Left colon (tissue), 2 donors: ENCODE measurements at regions not wholly inside any gene's neighbourhood (a gene's known extent, or its start where the extent isn't known, plus 50 kb on each side); places are given as distances from the start of the nearest gene placed in this dataset.
"Not testable (repeated sequence)": the region's sequence is repeated elsewhere in the genome, so short reads cannot be mapped to it uniquely, and the experiment has no call there.

Experiments
- ATAC-seq: fragments of 200-7000 bp; cut with Tn5 transposase; one replicate; pipeline ENCODE4 v1.9.1; 2020; ENCODE audit warnings: mild to moderate bottlenecking, moderate library complexity
- DNase-seq, 2 donors: peaks; one replicate each; pipeline ENCODE4 v3.0.0-alpha.2; 2020
- intact Hi-C, 2 donors: fragments of 100-400 bp; cut with DNase I in 1 of 2; cut with micrococcal nuclease in 1 of 2; formaldehyde crosslinking; loops; one replicate each; pipeline versions ENCODE4 v1.11.2 to v1.14.0; 2022; cut with DNase I, micrococcal nuclease
- donor health status: DM: no; HTN: no; CAD: no.
- donor health status: DM: yes; HTN: yes; CAD: no.

DNA sequence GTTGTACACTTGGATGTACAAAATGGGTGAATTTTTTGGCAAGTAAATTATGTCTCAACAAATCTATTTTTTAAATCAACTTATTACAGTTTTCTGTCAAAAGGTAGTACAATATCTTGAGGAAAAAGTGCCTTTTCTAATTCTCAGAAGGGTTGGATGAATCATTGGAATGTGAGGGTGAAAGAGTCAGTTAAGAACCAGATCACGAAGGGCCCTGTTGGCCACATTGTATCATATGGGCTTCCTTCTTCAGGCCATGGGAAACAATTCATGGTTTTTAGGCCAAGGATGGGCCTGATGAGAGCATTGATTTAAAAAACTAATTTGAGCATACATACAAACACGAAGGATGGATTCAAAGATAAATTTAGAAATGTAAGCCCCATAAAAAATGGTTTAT, 503.7 kb downstream of the TNS3 start:
- intact Hi-C loops, result no loop called here
- no peak for DNase-seq
- ATAC-seq, result no peak

DNA sequence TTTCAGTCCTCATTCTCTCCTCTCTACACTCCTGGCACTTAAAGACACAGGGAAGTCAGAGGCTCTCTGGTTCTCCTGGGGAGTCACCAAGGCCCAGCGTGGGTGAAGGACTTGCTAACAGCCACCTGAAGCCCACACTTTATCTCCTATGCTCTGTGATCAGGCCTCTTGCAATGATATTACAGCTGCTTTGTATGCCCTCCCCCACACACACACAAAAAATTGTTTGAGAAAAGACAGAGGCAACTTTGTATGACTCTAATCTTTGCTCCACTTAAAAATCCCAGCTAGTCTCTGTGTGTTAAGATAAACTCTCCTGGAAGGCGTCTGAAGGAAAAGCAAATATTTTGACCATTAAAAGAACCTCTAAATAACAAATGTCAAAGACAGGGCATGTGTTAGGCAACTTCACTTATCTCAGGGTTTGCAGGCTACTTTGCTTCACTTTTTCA, 507.2 kb downstream of the TNS3 start:
- DNase-seq (no peak), ATAC-seq (no peak)
- intact Hi-C loops, result no loop called here

DNA sequence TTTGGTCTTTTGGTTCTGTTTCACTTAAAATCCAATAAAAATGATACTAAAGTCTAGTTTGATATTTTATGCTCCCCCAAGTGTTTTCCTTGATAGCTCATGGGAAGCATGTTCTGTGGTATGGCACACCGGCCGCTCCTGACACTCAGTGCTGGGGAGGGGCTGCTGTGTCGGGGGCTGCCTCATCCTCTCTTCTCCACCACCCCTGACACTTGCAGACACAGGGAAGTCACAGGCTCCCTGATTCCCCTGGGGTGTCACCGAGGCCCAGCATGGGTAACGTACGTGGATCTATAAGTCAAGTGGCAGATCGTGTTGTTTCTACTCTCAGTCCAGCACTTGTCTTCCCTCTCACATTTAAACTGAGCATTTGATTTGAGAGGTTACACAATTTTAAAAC, 508.6 kb downstream of the TNS3 start:
- no peak for DNase-seq
- intact Hi-C loops, result no loop called here
- no peak for ATAC-seq

DNA sequence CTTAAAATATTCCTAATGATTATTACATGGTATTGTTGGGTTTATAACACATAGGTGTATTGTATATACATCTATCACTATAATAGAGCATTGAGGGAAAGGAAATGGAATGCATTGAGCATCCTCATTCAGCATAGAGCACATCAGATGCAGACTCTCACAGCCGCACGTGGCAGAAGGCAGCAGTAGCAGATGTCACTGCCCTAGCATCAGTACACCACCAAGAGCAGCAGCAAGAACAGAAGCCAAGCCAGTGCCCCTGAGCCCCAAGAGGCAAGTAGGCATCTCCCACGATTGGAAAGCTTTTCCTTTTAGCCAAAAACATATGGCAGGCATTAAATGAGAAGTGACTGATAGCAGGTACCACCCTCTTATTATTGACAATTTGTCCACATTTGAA, 510.0 kb downstream of the TNS3 start:
- intact Hi-C loops, result no loop called here
- DNase-seq (no peak), ATAC-seq (no peak)

DNA sequence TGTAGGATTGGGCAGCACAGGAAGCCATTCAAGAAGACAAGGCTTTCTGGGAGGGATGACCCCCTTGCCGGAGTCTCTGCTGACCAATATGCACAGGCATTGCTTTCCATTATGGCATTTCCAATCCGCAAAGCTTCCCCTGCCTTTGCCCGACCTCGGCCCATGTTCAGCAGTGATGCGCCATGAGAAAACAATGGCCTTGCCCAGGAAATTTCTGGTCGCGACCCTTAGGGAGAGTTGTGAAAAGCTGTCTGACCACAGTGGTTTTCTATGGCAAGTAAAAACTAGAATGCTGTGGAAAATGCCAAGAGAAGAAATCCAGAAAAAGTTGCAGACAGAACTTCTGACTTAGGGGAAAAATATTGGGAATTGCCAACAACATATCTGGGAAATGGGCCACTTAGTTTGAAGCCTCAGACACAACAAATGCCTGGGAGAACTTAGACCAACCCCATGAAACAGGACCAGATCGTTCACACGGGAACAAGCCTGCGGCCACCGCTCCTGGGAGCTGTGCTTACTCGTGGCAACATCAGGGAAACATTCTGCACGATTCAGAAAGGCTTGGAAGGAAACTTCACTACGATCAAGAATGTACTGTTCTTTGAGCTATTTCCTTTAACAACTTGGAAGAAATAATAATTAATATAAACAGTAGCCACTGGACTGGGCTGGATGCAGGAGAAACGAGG, 512.4 kb downstream of the TNS3 start:
- DNase-seq (no peak), ATAC-seq (no peak)
- intact Hi-C loops, result no loop called here

DNA sequence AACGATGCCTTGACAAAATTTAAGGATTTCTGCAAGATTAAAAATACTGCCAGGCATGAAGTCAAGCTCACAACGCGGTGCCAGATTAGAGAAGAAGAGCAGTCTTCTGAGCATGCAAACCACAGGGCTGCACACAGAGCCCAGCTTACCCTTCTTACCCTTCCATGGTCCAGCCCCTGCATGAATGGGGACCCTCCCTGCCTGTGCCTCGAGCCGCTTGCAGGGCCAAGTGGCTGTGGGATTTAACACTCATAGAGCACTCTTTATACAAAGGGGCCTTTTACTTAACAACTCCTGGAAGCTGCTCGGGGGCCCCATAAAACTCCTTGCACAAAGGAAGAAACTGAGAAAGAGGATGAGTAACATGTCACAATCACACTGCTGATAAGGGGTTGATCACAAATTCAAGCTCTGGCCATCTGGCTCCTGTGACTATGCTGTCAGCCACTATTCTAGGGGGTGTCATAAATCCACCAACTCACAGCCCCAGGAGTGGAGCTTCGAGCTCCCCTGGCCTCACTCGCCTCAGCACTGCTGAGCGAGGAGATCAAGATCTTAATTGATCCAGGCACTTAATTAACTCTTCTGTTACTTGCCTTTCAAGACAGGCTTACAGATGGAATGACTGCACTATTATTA, 514.8 kb downstream of the TNS3 start:
- no peak for DNase-seq
- intact Hi-C loops, result no loop called here
- no peak for ATAC-seq

DNA sequence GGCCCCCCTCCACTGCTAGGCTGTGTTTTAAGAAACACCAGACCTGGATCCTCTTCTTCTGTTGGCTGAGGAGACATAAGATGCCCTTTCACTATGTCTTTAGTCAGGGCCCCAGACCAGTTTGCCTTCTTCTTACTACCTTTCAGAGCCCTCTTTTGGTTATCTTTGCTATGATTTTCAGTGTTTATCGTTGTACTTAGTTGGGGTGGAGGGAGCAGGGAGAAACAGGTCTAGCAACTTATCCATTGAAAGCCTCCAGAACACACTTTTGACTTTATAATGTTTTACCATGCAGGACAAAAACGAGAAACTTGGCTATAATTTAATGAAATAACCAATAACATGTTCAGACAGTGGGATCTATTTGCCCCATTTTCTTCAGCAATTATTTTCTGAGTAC, 525.2 kb downstream of the TNS3 start:
- intact Hi-C loops, result no loop called here
- DNase-seq (no peak), ATAC-seq (no peak)

DNA sequence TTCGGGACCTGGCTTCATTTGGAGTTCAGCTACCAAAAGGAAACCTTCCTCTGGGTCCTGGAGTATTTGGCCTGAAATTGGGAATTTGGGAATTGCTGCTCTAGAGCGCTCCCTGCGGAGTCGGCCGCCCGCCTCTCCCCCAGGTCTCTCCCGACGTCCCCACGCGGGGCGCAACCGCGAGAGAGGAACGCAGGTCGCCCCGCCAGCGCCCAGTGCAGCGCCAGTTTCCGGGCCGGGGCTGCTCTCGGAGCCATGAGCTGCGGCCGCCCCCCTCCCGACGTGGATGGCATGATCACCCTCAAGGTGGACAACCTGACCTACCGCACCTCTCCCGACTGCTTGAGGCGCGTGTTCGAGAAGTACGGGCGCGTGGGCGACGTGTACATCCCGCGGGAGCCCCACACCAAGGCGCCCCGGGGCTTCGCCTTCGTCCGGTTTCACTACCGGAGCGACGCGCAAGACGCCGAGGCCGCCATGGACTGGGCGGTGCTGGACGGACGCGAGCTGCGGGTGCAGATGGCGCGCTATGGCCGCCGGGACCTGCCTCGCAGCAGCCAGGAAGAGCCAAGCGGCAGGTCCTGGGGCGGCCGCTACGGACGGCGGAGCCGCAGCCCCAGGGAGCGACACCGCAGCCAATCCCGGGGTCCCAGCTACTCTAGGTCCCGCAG, 529.2 kb downstream of the TNS3 start:
- intact Hi-C loops, ATAC-seq, DNase-seq: not testable (repeated sequence)

DNA sequence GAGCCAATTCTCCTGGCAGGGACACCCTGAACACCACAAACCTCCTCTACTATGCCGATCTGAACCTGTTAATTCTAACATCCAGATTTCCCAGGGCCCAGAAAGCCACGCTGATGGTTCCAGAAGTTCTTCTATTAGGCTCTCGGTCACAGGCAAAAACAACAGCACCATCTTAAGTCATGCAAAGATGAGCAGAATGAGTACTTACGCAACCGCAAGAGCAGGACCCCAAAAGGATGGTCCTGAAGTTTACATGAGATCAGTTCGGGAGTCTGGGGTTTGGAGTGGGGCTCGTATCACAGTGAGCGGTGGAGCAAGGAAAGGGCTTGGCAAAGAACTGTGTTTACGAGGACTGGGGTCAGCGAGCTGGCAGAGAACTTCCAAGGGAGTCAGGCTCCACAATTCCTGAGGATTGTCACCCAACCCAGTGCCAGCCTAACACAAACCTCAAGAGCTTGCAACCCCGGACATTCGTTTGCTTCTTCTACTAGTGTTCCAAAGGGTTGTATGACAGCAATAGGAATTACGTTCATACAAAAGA, 532.6 kb downstream of the TNS3 start:
- ATAC-seq (no peak), DNase-seq (no peak)
- intact Hi-C loops, result no loop called here

DNA sequence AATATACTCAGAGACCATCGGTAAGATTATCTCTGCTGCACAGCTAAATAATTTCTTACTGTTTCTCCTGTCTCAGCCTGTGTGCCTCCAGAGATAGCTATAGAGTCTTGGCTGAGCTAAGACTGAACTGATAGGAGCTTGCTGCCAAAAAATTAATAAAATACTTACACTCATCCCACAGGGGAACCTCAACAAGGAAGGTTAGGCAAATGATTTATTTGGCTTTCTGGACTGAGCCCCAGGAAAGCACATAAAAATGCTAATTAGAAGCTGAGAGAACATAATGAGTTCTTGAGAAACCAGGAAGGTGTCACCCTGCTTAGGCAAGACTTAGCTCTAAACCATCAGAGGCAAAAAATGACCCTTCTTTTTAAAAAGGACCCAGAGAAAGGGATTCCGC, 534.5 kb downstream of the TNS3 start:
- no peak for DNase-seq
- intact Hi-C loops, result no loop called here
- ATAC-seq, result no peak

DNA sequence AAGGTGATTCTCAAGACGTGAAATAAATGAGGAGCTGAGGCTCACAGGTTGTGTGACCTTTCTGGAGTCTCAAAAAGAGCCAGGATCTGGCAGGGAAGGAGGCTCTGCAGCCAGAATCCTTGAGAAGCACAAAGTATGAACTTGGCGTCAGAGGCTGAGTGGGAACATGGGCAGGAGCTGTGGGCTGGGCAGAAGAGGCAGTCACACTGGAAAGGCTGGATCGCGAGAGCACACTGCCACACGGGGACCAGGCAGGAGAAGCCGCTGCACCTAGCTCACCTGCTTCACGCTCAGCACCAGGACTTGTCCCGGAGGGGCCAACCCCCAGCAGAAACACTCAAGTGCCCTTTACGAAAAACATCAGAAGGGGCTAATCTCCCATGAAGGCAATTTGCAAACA, 535.0 kb downstream of the TNS3 start:
- no peak for ATAC-seq
- DNase-seq, result no peak
- intact Hi-C loops, result no loop called here

DNA sequence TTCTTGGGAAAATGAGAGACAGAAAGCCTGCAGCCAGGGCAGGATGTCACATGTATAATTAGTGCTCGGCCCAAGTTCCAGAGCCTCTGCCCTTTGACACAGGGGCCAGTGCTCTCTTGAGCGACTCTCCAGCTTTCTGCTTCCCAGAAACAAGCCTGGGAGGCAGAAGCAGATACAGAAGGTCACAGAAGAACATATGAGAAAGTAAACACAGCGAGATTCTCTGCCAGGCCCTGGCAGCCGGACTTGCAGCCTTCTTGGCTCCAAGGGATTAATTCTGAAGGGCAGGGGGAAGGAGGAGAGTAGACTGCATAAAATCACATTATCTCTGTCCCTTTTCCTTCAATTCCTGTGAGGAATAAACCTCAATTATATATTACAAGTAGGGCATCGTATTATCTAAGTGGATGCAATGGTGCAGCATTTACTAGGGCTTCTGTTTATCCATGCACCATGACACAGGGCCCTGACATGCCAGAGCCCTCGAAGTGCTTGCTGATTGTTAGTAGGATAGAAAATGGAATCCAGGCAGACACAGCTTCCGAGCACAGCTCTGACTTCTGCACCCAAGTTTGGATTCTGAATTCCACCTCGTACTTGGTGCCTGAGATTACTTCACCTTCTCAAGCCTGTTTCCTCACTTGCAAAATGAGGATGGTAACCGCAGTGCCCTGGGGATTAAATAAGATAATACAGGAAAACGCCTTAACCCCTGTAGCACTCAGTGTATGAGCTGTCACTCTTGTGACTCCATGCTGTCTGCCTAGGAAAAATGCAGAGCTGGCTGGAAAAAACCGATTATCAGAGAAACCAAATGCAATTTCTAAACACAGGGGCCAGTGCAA, 536.5 kb downstream of the TNS3 start:
- intact Hi-C loops, result no loop called here
- no peak for DNase-seq
- ATAC-seq, result no peak

DNA sequence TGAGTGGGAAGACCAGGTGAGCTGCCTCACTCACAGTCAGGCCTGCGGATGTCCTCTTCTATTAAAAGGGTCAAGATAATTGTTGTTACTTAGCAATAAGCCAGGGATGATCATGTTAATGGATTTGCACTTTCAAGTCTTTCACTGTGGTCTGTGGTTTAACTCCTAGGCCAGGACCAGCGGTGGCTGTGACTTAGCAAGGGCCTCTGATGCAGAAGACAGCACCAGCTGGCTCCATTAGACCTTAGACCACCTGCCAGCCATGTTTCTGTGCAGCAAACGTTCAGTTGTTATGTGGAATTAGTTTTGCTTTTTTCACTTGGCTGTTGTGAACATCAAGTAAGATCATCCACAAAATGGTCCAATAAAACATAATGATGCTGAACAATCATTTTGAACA, 537.3 kb downstream of the TNS3 start:
- no peak for ATAC-seq

DNA sequence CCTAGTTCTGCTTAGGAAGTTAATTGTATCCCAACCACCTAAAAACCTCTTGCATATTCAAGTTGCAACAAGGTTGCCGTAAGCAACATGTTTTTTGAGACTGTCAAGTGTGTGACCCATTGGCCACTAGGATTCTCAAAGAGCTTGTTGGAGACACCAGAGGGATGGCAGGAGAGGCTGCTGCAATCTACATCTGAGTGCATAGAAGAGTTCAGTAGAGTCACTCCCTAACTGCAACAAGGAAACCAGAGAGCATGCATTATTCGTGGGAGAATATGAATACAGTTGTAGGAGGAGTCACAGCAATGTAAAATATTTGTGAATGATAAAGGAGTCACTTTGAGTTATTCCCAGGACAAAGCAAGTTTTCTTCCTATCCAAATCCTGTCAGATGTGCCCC, 538.6 kb downstream of the TNS3 start:
- intact Hi-C loops, result no loop called here
- no peak for ATAC-seq
- DNase-seq, result no peak

More for the DNA sequence above, 537.3 kb downstream of the TNS3 start:
- intact Hi-C loops, result no loop called here
- no peak for DNase-seq

DNA sequence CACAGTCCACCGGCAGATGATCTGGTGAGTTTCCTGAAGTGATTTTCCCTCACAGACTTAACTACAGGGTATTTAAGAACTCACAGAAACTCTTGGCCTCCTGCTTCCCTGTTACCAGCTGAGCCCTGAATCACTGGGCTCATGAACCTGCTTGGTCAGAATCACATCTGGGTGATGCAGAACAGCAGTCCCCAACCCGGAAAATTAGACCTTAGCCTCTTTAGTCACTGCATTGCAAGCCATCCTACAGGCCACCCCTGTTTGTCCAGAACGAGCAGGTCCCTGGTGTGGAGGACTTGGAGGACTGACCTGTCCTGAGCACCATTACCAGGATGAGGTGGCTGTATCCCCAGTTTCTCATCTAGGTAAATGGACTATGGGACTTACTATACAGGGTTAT, 539.2 kb downstream of the TNS3 start:
- no peak for ATAC-seq
- intact Hi-C loops, result no loop called here

DNA sequence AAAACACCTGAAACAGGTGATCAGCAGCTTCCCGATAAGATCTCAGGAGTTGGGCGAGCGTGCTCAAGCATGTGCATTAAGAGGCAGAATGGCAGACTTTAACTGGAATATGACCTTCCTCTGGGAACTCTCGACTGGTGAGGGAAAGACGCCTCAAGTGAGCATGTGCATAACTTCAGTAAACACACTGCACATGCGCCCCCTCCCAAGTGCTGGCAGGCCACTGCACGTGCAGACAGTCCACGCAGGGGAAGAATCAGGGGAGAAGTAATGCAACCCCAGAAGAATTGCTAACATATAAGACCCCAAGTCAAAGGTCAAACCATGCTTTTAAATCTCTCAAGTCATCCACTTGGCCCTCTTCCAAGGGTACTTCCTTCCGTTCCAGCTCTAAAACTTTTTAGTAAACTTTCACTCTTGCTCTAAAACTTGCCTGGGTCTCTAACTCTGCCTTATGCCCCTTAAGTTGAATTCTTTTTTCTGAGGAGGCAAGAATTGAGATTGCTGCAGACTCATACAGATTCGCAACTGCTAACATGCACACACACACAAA, 541.0 kb downstream of the TNS3 start:
- intact Hi-C loops, result no loop called here
- no peak for DNase-seq
- no peak for ATAC-seq

More for the DNA sequence above, 539.2 kb downstream of the TNS3 start:
- no peak for DNase-seq

DNA sequence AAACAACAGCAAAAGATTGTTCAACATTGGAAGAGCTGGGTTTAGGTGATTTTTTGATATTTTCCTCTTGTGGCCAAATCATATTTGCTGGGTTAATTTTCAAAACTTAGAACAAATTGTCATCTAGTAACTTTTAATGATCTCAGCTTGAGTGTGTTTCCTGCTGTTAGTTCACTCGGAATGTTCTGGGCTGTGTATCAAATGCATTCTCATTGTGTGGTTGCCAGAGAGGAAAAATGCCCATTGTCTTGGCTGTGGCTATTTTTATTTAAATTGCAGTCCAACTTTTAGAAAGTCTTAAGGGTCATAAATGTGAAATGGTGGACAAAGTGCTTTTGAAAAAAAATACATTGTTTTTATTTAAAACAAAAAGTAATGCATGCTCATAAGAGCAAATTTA, 542.0 kb downstream of the TNS3 start:
- intact Hi-C loops, result no loop called here
- ATAC-seq (no peak), DNase-seq (no peak)

DNA sequence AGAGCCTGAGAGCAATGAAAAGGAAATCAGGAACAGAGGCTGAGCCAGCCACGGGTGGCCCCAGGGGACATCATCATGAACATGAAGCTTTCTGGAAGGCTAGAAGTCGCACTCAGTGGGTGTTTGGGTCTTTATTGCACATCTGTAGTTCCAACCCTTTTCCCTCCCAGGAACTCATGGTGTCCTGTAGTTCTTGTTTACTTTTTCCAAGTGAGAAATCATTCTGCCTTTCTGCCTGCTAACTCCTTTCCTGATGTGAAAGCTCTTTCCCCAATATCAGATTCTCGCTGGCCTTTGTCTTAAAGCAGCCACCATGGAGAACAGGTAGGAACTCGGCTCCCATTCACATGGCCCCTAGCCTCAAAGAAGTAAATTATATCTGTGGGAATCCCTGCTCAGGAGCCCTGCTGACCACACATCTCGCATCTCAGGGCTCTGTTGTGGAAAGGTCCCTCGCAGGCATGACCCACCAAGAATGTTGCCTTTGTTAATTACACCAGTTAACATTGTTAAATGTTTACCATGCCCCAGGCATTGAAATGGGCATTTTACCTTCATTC, 542.7 kb downstream of the TNS3 start:
- intact Hi-C loops, result no loop called here
- ATAC-seq (no peak), DNase-seq (no peak)

DNA sequence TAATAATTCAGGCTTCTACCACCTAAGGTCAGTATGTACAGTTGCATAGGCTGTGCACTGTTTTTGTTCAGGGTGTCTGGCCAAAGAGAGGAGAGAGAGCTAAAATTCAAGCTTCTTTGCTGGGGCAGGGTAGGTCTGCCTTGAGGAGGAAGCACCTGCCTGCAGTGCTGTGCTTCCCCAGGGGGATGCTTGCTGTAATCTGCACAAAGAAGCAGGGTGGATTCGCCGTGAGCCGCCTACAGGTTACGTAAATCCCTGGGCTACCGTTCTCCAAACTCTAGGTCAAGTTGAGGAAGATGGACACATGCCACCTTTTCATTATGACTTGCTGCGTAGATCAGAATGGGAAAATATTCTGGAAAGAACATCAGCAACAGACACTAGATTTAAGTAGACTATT, 543.3 kb downstream of the TNS3 start:
- DNase-seq, result no peak
- ATAC-seq, result no peak
- intact Hi-C loops, result no loop called here
